ENCODE measurements at regions not wholly inside any gene's neighbourhood (a gene's known extent, or its start where the extent isn't known, plus 50 kb on each side); places are given as distances from the start of the nearest gene placed in this dataset.

DNA sequence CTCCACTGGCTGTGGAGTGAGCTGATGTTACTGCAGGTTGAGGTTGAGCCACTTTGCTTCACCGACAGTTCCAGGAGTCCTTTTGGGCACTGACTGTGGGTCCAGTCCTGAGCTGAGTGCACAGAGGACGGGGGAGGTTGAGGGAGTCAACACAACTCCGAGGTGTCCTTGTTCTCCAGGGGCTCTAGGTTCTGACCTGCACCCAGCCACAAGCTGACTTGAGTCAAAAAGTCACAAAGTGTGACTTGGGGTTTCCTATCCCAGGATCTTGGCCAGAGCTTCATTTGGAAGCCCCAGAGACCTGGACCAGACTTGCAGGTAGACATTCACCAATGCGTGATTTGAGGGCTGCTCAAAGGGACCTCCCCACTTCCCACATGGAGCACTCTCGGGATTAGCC is 95.0 kb downstream of the FAM43A start:
- TF ChIP-seq, protein P1, sequence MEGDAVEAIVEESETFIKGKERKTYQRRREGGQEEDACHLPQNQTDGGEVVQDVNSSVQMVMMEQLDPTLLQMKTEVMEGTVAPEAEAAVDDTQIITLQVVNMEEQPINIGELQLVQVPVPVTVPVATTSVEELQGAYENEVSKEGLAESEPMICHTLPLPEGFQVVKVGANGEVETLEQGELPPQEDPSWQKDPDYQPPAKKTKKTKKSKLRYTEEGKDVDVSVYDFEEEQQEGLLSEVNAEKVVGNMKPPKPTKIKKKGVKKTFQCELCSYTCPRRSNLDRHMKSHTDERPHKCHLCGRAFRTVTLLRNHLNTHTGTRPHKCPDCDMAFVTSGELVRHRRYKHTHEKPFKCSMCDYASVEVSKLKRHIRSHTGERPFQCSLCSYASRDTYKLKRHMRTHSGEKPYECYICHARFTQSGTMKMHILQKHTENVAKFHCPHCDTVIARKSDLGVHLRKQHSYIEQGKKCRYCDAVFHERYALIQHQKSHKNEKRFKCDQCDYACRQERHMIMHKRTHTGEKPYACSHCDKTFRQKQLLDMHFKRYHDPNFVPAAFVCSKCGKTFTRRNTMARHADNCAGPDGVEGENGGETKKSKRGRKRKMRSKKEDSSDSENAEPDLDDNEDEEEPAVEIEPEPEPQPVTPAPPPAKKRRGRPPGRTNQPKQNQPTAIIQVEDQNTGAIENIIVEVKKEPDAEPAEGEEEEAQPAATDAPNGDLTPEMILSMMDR (IDR thresholded peaks at IDR 0.05), result no peak
- TF ChIP-seq JUNB (IDR thresholded peaks at IDR 0.05) (no peak), RAD21 (conservative IDR thresholded peaks at IDR 0.05 in 1 of 2, IDR thresholded peaks at IDR 0.05 in 1 of 2) (no peak), SREBF2 (IDR thresholded peaks at IDR 0.05) (no peak), ESRRA (IDR thresholded peaks at IDR 0.05; ENCODE audit: borderline replicate concordance, low read length) (no peak), NFE2L2 (conservative IDR thresholded peaks at IDR 0.05; ENCODE audit: low read length) (no peak), PHF8 (IDR thresholded peaks at IDR 0.05; ENCODE audit: borderline replicate concordance, low read depth) (no peak), HDAC2 (IDR thresholded peaks at IDR 0.05) (no peak), HEYL (CRISPR knock-in tag; IDR thresholded peaks at IDR 0.05) (no peak), BHLHE40 (IDR thresholded peaks at IDR 0.05; ENCODE audit: low read depth, low read length) (no peak), EP300 (IDR thresholded peaks at IDR 0.05) (no peak), CBX2 (IDR thresholded peaks at IDR 0.05; ENCODE audit: borderline replicate concordance, low read depth) (no peak), POLR2A (IDR thresholded peaks at IDR 0.05; ENCODE audit: low read length) (no peak)
- TF ChIP-seq, protein P2, sequence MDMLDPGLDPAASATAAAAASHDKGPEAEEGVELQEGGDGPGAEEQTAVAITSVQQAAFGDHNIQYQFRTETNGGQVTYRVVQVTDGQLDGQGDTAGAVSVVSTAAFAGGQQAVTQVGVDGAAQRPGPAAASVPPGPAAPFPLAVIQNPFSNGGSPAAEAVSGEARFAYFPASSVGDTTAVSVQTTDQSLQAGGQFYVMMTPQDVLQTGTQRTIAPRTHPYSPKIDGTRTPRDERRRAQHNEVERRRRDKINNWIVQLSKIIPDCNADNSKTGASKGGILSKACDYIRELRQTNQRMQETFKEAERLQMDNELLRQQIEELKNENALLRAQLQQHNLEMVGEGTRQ (IDR thresholded peaks at IDR 0.05), result no peak

Measured in A549 (cell line).